ENCODE measurements at regions not wholly inside any gene's neighbourhood (a gene's known extent, or its start where the extent isn't known, plus 50 kb on each side); places are given as distances from the start of the nearest gene placed in this dataset.
"Not testable (repeated sequence)": the region's sequence is repeated elsewhere in the genome, so short reads cannot be mapped to it uniquely, and the experiment has no call there.

- no peak for DNase-seq
These were observed 184.5 kb upstream of the SLC24A3 start for GRCh38 chr20:19027971-19028370.

GRCh38 chr20:19041787-19042186 lies 170.7 kb upstream of the SLC24A3 start:
- DNase-seq: no peak

DNA sequence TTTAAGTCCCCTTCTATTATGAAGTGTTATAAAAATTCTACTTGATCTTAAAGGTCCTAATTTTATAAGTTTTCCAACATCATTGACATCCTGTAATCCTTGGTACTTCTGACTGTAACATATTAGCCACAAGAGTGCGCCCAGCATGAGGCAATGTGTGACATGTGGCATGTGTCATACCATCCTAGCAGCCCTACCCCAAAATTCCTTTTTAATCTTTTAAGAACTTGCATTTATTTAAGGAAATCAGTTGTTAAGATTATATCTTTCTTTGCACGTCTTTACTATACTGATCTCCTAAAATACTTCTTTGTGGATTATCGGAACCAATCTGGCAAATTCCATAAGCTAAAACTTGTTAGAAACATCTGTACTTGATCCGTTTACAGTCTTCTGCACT lies 167.1 kb upstream of the SLC24A3 start:
- DNase-seq: no peak

DNA sequence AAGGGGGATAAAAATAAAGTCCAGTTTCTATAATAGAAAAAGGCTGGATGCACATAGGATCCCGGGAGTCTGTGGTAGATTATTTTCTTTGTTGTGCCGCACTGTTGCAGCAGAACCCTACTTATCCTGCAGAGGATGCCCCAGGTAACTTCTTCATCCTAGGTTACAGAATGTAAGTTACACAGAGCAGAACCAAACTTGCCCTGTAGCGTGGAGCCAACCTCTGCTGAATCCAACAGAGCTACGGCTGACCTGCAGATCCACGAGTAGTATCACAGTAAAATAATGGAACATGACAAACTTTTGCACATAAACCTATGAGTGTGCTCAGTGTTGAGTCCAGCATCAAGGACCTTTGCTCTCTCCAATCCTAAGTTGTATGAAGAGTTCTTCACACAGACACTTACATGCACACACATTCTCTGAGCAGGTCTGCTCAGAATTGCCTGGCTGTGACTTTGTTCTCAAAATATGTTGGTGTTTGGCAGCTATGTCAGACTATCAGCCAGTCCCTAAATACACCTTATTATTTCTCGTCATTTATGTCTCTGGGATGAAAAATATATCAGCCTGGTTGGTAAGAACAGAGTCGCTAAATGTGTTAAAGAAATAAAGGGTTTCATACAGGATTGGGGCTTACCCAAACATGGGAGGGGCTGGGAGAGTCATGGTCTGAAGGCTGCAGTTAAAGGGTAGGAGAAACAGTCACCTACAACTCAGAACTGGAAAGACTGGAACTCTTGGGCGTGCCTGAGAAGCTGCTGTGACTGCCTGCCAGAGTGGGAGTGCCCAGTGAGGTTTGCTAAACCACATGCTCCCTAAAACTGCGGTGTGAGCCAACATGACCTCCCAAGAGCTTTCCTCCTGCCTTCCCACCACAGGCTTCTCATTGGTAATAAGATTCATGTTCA lies 165.1 kb upstream of the SLC24A3 start:
- no peak for DNase-seq

GRCh38 chr20:19047951-19048296 lies 164.5 kb upstream of the SLC24A3 start:
- no peak for DNase-seq

DNA sequence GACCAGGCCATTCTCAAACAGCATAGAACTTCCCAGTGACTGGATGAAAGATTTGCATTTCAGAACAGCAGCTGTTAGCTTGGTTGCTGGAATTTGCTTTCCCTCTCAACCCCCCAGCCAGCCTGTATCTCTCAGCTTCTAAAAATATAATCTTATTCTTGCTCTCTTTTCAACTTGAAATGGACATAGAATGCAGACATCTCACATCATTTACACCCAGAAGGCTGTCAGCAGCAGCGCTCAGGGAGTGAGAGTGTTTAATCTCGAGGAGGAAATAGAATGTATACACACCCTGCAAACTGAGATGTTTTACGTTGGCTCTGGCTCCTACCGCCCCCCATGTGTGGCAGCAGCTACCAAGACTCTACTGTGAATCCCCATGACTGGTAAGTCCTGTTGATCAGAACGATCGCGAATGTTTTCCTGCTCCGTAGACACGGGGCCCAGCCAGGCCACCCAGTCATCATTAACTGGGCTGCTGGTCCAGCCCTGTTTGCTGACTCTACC lies 163.4 kb upstream of the SLC24A3 start:
- DNase-seq: no peak

GRCh38 chr20:19049514-19049913 lies 162.9 kb upstream of the SLC24A3 start:
- no peak for DNase-seq

- peak; percentile 45 for DNase-seq
These were observed 155.5 kb upstream of the SLC24A3 start for GRCh38 chr20:19056909-19057308.

DNA sequence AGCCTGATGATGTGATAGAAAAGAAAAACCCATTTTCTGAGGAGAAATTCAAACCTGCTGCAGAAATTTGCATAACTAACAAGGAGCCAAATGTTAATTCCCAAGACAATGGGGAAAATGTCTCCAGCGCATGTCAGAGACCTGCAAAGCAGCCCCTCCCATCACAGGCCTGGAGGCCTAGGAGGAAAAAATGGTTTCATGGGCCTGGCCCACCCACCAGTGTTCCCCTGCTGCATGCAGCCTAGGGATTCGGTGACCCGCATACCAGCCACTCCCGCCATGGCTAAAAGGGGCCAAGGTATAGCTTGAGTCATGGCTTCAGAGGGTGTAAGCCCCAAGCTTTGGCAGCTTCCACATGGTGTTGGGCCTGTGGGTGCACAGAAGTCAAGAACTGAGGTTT lies 147.7 kb upstream of the SLC24A3 start:
- DNase-seq: not testable (repeated sequence)

GRCh38 chr20:19067986-19068385 lies 144.5 kb upstream of the SLC24A3 start:
- no peak for DNase-seq

DNA sequence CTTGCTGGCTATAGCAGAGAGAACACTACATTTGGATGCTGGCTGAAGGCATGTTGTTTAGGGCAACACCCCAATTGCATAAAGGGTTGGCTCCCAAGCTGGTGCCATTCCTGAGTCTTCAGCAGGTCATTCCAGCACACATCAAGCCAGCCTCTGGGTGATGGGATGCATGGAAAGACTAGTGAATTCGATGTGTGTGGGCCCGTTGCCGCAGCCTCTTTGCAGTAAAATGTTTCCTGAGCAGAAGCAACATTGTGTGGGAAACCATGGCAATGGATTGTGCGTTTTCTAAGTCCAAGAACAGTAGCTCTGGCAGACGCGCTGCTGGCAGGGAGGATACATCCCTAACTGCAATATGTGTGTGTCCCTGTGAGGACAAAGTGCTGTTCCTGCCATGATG lies 142.4 kb upstream of the SLC24A3 start:
- DNase-seq: no peak

- no peak for DNase-seq
These were observed 141.6 kb upstream of the SLC24A3 start for GRCh38 chr20:19070681-19071445.

GRCh38 chr20:19071446-19071725 lies 141.1 kb upstream of the SLC24A3 start:
- DNase-seq: no peak

GRCh38 chr20:19071902-19072498 lies 140.4 kb upstream of the SLC24A3 start:
- no peak for DNase-seq

DNA sequence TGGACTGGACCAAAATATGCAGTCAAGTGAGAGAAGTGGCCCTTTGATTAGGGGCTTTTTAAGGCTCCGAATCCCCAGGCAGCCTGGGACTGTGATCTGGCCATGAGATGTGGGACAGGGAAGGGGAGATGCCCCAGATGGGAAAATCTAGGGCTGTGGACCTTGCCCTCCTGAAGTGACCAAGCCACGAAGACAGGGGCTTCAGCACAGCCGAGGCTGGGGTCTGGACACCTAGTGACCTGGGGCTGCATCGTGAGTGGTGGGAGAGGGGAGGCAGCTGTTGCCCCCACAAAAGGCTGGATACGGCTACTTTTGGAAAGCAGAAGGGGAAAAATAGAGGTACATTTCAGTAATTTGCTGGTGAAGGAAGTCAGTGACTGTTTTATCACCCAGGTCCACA lies 139.5 kb upstream of the SLC24A3 start:
- DNase-seq: no peak

- no peak for DNase-seq
These were observed 138.7 kb upstream of the SLC24A3 start for GRCh38 chr20:19073584-19074218.

- no peak for DNase-seq
These were observed 138.1 kb upstream of the SLC24A3 start for GRCh38 chr20:19074356-19074755.

DNA sequence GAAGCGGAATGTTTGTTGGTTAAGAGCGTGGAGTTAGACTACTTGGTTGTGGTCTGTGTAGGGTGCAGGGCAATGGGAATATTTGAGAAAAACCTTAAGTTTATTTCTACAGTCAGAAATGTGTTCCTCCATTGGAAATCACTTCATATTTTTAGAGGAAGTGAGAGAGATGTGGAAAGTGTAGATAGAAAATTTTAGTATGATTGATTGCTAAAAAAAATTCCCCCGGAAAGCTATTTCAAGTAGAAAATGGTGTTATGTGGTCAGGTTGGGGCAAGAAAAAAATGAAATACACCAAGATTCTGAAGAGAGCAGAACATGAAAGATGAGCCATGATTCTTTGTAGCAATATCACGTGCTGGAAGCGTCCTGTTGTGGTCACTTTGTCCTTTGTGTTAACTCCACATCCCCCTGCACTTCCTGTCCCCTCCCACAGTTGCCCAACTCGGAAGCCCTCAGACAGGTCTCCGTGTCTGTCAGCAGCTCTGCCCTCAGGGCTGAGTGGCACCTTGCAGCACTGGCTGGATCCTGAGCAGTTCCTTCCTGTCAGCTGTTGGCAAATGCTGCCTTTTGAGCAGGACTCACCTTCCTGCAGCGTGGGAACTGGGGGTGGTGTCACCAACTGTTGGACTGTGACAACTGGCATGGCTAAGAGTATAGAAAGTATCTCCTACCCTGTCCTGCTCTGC lies 137.5 kb upstream of the SLC24A3 start:
- DNase-seq: peak; percentile 3

GRCh38 chr20:19077370-19078220 lies 134.8 kb upstream of the SLC24A3 start:
- DNase-seq: no peak

DNA sequence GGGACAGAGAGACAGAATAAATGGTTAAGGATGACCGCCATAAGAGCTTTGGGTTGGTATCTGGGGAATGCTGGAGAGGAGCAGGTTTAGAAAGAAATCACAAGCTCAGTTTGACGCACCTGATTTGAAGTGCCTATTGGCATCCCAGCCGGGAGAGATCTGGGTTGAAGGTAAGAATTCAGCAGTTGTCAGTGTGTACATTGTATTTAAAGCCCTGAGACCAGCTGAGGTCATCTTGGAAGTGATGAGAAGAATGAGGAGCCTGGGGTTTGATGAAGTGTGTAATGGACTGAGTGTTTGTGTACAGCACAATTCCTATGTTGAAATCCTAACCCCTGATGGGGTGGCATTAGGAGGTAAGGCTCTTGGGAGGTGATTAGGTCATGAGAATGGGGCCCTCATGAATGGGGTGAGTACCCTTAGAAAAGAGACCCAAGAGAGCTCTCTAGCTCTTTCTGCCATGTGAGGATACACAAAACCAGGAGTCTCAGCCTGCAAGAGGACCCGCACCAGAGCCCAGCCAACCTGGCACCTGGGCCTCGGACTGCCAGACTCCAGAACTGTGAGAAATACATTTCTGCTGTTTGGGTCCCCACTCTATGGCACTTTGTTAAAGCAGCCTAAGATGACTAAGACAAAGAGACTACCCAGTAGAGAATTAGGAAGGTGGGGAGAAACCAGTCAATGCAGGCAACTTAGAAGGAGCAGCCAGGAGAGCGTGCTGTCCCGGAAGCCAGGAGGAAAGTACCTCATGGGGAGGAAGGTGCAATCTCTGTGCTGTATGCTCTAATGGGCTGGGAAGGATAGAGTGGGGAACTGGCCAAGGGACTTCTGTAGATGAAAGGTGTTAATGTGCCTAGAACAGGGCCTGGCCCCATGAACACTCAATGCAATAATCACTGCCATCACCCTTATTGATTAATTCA lies 133.7 kb upstream of the SLC24A3 start:
- DNase-seq: no peak

Data from activated CD4-positive, alpha-beta T cell treated with anti-CD3 and anti-CD28 coated beads for 48 hours (primary cell).